NCI-H345 (cell line): ENCODE measurements at regions not wholly inside any gene's neighbourhood (a gene's known extent, or its start where the extent isn't known, plus 50 kb on each side); places are given as distances from the start of the nearest gene placed in this dataset.
"Not testable (repeated sequence)": the region's sequence is repeated elsewhere in the genome, so short reads cannot be mapped to it uniquely, and the experiment has no call there.

ENCODE experiments used
- DNase-seq: peaks from one replicate; lab custom pipeline; 2025; lab: John Stamatoyannopoulos, UW

DNA sequence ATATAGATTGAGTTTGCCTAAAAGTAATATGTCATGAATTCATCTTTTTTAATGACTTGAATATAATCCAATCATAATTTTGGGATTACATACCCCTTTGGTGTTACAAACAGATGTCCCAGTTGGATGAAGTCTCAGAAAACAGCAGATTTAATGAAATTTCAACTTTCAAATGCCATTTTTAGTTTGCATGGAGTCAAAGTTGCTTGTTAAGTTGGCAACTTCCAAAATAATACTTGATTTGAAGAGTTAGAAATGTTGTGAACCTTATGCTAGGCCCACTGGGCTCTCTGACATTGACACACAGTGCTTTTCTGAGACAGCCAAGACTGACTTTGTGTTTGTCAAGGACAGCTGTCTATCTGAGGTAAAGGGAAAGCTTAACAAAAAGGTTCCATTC is 248.1 kb downstream of the KIF20B start:
- no peak for DNase-seq

DNA sequence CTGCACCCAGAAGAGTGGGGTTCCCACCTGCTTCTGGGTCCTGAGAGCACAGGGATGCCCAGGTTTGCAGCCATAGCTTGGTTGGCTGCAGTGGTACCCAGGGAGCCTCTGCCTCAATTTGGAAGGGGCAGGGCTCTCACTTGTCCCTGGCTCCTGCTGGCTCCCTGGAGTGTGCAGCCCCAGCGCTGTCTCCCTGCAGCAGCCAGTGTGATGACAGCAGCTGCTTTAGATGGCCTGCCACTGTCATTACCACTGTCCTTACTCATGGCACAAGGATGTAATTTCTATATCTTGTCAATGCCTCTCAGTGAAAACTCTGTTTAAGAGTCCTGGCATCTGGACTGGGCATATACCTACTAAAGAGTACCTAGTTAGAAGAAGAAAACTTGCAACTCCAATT is 250.9 kb downstream of the KIF20B start:
- DNase-seq = no peak

DNA sequence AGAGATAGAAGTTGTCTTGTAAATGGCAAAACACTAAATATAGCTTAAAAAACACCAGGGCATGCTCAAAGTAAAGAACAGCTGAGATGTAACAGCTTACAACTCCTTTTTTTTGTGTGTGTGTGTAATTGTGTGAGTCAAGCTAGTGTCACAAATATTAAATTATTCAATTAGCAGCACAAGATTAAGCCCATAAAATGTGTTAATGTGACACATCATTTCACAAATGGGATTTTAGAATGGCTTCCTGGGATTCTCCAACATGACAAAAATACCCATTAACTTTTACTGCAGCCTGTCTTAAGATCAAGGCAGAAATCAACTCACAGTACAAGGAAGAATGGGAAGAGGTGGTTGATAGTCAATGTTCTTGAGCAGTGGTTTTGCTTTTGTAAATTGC is 251.4 kb downstream of the KIF20B start:
- no peak for DNase-seq

GRCh38 chr10:89954061-89954460 is 252.7 kb downstream of the KIF20B start:
- no peak for DNase-seq

DNA sequence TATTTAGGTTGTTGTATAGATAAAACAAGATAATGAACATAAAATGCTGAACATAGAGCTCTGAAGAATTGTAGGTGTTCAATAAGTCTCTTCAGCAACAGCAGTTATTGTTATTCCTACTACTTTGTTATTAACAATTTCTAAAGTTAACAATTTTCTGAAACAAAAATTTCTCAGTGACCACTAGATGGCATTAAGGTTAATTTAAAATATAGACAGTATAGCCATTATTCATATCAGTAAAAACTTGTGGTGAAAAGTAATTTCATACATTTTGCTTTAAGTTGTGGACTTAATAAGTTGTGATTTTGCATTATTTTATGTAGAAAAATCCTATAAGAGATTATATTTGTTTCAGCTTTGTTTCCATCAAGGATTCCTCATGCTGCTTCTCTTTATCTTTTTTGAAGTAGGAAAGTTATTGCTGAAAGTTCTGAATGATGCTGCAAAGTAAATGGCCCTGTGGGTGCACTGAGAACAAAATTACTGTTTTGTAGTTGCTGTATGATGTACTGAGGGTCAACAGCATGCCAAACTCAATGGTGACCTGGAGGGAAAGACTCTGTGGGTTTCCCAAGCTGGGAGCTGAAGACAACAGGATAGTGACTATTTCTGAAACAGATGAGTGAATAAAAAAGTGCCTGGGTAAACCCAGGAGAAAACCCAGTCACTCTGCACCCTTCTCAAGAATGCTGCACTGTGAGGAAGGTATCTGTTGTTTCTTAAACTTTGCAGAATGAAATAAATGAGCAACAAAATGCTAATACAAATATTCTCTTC is 253.6 kb downstream of the KIF20B start:
- DNase-seq = no peak

DNA sequence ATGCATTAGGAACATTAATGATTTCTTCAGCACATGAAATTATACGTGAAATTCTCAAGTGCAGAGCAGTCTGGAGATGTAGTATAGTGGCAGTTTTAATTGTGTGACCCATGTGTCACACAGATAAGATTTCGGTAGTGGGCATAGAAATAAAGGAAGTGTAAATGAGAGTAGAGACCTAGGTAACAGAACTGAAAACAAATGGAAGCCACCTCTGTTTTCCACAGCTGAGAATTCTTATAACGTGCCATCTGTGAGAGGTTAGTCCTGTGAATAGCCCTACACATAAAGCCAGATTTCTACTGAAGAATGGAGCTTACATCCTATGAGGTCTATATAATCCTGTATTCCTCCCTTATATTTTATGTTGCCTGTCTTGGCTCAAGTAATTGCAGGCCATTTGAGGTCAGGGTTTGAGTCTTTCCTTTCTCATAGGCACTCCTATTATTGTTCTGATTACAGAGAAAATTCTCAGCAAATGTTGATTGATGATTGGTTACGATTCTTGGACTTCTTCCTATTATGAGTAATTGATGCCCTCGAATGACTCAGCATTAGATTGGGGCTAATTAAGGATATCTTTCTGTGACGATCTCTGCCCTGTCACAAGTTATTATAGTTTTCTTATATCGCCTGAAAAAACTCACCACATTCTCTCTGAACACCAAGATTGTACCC is 258.2 kb downstream of the KIF20B start:
- no peak for DNase-seq

- DNase-seq = no peak
Measured at GRCh38 chr10:89963451-89964102, 262.2 kb downstream of the KIF20B start.

- DNase-seq = no peak
Measured at GRCh38 chr10:89966211-89966610, 264.8 kb downstream of the KIF20B start.

- no peak for DNase-seq
Measured at GRCh38 chr10:89973326-89973725, 271.9 kb downstream of the KIF20B start.

DNA sequence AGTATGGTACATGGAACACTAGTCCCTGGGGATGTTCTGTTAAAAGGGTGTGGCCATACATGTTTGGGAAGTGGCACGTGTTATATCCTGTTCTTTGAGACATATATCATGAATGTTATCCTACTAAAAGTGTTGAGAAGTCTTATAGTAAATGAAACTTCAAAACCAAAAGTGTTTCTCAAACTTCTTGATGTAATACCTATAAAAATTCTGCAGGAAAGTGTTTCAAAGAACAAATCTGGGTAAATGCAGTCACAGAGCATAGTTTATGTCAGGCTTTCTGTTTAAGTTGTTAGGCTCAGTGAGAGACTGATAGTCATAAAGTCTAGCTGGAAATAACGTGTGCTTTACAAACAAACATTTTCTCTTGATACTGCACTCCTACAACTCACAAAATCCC is 273.7 kb downstream of the KIF20B start:
- DNase-seq = no peak

GRCh38 chr10:89975771-89976170 is 274.4 kb downstream of the KIF20B start:
- no peak for DNase-seq

DNA sequence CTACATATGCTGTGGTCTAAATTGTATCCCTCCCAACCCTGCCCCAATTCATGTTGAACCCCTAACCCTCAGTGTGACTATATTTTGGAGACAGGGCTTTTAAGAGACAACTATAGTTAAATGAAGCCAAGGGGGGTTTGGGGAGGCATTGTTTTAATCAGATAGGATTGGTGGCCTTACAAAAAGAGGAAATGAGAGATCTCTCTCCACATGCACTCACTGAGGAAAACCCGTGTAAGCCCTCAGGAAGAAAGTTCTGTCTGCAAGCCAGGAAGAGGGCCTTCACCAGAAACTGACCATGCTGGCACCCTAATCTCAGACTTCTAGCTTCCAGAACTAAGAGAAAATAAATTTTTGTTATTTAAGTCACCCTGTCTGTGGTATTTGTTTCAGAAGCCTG is 276.7 kb downstream of the KIF20B start:
- DNase-seq = no peak

- DNase-seq = no peak
Measured at GRCh38 chr10:89979726-89980125, 278.3 kb downstream of the KIF20B start.

DNA sequence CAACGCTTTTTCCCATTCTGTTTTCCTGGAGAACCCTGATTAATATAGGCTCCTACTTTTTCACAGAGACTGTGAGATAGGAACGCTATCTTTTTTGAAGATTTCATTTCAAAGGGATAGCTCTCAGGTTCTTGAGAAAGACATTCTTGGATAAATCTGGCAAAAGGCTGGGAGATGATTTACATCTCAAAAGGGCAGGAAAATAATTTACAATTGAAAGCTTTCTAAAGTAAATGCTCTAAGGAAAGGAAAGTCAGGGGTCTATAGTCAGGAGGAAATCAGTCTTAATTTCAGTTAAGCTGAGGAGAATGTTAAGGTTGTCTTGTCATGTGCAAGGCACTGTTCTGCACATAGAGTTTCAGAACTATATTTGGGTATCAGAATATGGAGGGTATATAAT is 278.8 kb downstream of the KIF20B start:
- DNase-seq = no peak

DNA sequence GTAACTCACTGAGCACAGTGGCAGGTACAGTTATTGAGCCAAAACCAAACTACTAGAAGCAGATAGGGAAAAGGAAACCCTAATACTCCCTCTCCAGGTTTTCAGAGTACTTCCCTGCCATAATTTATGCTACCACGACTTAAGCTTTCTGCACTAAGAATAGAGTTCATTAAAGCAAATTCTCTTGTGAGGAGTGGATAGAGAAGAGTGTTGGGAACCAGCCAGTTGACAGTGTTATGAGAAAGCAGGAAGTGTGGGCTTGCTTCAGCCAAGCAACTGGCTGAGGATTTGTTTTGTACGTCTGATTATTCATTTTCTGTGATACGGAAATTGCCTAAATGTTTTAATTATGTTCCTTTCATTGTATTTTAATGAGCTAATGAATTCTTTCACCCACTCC is 280.5 kb downstream of the KIF20B start:
- DNase-seq = no peak

DNA sequence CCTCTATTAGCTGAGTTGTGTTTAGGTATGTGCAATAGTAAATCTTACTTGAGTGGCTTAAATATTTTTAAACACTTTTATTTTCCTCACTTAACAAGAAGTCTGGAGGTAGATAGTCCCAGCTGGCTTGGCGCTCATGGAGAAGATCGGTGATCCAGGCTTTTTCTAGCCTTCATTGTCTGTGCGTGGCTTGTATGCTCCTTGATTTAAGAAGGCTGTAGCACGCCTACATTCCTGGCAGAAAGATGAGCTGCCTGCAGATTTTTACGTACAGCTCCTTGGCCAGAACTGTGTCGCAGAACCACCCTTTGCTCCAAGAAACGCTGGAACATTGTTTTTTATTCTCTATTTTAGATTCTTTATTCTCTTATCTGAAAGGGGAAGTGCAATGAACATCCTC is 284.1 kb downstream of the KIF20B start:
- DNase-seq = no peak

DNA sequence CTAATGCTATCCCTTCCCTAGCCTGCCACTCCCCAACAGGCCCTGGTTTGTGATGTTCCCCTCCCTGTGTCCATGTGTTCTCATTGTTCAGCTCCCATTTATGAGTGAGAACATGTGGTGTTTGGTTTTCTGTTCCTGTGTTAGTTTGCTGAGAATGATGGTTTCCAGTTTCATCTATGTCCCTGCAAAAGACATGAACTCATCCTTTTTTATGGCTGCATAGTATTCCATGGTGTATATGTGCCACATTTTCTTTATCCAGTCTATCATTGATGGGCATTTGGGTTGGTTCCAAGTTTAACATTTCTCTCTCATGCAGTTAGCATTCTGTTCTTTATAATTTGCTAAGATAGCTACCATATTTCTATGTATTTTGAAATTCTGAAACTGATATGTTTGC is 287.0 kb downstream of the KIF20B start:
- DNase-seq = not testable (repeated sequence)

DNA sequence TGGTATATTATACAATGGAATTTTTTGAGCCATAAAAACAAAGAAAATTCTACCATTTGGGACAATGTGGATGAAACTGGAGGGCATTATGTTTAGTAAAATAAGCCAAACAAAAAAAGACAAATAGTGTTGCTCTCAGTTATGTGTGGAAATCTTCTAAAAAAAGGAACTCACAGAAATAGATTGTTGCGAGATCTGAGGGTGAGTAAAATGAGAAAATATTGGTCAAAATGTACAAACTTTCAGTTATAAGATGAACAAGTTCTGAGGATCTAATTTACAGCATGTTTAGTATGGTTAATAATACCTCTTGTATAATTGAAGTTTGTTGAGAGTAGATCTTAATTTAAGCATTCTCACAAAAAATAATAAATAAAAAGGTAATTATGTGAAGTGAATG is 291.2 kb downstream of the KIF20B start:
- no peak for DNase-seq

GRCh38 chr10:90007226-90007625 is 305.8 kb downstream of the KIF20B start:
- DNase-seq = no peak

DNA sequence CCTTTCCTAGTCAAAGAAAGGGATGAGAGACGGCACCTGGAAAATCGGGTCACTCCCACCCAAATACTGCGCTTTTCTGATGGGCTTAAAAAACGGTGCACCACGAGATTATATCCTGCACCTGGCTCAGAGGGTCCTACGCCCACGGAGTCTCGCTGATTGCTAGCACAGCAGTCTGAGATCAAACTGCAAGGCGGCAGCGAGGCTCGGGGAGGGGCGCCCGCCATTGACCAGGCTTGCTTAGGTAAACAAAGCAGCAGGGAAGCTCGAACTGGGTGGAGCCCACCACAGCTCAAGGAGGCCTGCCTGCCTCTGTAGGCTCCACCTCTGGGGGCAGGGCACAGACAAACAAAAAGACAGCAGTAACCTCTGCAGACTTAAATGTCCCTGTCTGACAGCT is 309.9 kb downstream of the KIF20B start:
- DNase-seq = not testable (repeated sequence)

GRCh38 chr10:90018819-90019218 is 317.4 kb downstream of the KIF20B start:
- no peak for DNase-seq

GRCh38 chr10:90020506-90020905 is 319.1 kb downstream of the KIF20B start:
- no peak for DNase-seq

DNA sequence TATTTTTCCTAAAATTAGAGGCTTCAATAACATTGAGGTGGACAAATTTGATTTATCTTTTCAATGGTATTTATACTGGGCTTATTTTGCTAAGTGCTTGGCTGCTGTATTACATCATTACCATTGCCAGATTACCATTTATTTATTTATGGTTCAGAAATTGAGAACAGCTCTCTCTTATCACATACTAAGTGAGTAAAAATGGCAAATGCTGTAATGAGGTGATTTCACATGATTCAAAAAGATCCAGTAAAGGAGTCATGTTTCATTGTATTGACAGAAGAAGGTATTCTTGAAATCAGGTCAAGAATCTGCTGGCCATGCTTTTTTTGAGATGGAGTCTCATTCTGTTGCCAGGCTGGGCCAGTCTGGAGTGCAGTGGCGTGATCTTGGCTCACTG is 322.6 kb downstream of the KIF20B start:
- peak; percentile 8 for DNase-seq
